Mesothelial cell of epicardium (in vitro differentiated cells): ENCODE measurements at regions not wholly inside any gene's neighbourhood (a gene's known extent, or its start where the extent isn't known, plus 50 kb on each side); places are given as distances from the start of the nearest gene placed in this dataset.

Experiments
- DNase-seq, 2 experiments: peaks; one replicate each; pipeline ENCODE4 v3.0.0; 2021; ENCODE audit warnings: low spot score in 2 of 2; ENCODE audit not compliant: unreplicated experiment in 2 of 2
- H3K27ac Mint-ChIP-seq: 2 replicates; pipeline ENCODE4 v1.8.0; 2021; ENCODE audit warnings: mixed read lengths
- H3K27me3 Mint-ChIP-seq: 2 replicates; pipeline ENCODE4 v1.8.0; 2021; ENCODE audit warnings: low read depth, mixed read lengths
- H3K36me3 Mint-ChIP-seq: 2 replicates; pipeline ENCODE4 v1.8.0; 2021; ENCODE audit warnings: mixed read lengths
- H3K4me1 Mint-ChIP-seq: 2 replicates; pipeline ENCODE4 v1.8.0; 2021; ENCODE audit warnings: mixed read lengths
- H3K4me3 Mint-ChIP-seq: 2 replicates; pipeline ENCODE4 v1.8.0; 2021; ENCODE audit warnings: mild to moderate bottlenecking, moderate library complexity, mixed read lengths
- H3K9me3 Mint-ChIP-seq: 2 replicates; pipeline ENCODE4 v1.8.0; 2021; ENCODE audit warnings: mixed read lengths
- CTCF ChIP-seq: fragments of 200-600 bp; sonication (generic); IDR thresholded peaks from one replicate; pipeline ENCODE4 v1.5.0; 2021; ENCODE audit warnings: antibody characterized with exemption; ENCODE audit not compliant: unreplicated experiment

GRCh38 chr13:63979951-63980350 lies 2564.3 kb upstream of the PCDH20 start:
- H3K4me1 Mint-ChIP-seq, result no peaks in the 10 kb centered on the region
- TF ChIP-seq CTCF, result no peak
- no peak overlapping the region for H3K27ac Mint-ChIP-seq
- H3K4me3 Mint-ChIP-seq, result no peak overlapping the region
- no peak for DNase-seq
- no peaks in the 10 kb centered on the region for H3K36me3 Mint-ChIP-seq
- peaks cover 15% of the 10 kb centered on the region for H3K9me3 Mint-ChIP-seq
- H3K27me3 Mint-ChIP-seq, result no peaks in the 10 kb centered on the region

- Mint-ChIP-seq H3K4me1 (no peaks in the 10 kb centered on the region), H3K4me3 (no peak overlapping the region), H3K27me3 (no peaks in the 10 kb centered on the region), H3K9me3 (peaks cover 6% of the 10 kb centered on the region), H3K27ac (no peak overlapping the region), H3K36me3 (no peaks in the 10 kb centered on the region)
- TF ChIP-seq CTCF, result no peak
- DNase-seq, result no peak
Measured at GRCh38 chr13:63972328-63972727, 2556.7 kb upstream of the PCDH20 start.

GRCh38 chr13:63954683-63955082 lies 2539.0 kb upstream of the PCDH20 start:
- Mint-ChIP-seq H3K27me3 (no peaks in the 10 kb centered on the region), H3K4me3 (no peak overlapping the region), H3K9me3 (peaks cover 37% of the 10 kb centered on the region), H3K27ac (no peak overlapping the region), H3K4me1 (no peaks in the 10 kb centered on the region), H3K36me3 (peaks cover 14% of the 10 kb centered on the region)
- no peak for DNase-seq
- TF ChIP-seq CTCF, result no peak

GRCh38 chr13:63948045-63948444 lies 2532.4 kb upstream of the PCDH20 start:
- H3K36me3 Mint-ChIP-seq, result peaks cover 4% of the 10 kb centered on the region
- TF ChIP-seq CTCF, result no peak
- no peak overlapping the region for H3K4me3 Mint-ChIP-seq
- no peak for DNase-seq
- peaks cover 20% of the 10 kb centered on the region for H3K4me1 Mint-ChIP-seq
- peaks cover 21% of the 10 kb centered on the region for H3K9me3 Mint-ChIP-seq
- H3K27ac Mint-ChIP-seq, result no peak overlapping the region
- H3K27me3 Mint-ChIP-seq, result no peaks in the 10 kb centered on the region

- H3K9me3 Mint-ChIP-seq, result no peaks in the 10 kb centered on the region
- H3K4me3 Mint-ChIP-seq, result no peak overlapping the region
- H3K4me1 Mint-ChIP-seq, result peaks cover 30% of the 10 kb centered on the region
- no peak for DNase-seq
- peak overlapping the region; percentile 78 for H3K27ac Mint-ChIP-seq
- H3K36me3 Mint-ChIP-seq, result no peaks in the 10 kb centered on the region
- H3K27me3 Mint-ChIP-seq, result no peaks in the 10 kb centered on the region
- TF ChIP-seq CTCF, result no peak
Measured at GRCh38 chr13:63944911-63945310, 2529.3 kb upstream of the PCDH20 start.

GRCh38 chr13:63942372-63942771 lies 2526.7 kb upstream of the PCDH20 start:
- no peak for DNase-seq
- TF ChIP-seq CTCF, result no peak
- H3K36me3 Mint-ChIP-seq, result peaks cover 2% of the 10 kb centered on the region
- H3K27ac Mint-ChIP-seq, result no peak overlapping the region
- no peaks in the 10 kb centered on the region for H3K27me3 Mint-ChIP-seq
- peaks cover 9% of the 10 kb centered on the region for H3K9me3 Mint-ChIP-seq
- peaks cover 27% of the 10 kb centered on the region for H3K4me1 Mint-ChIP-seq
- no peak overlapping the region for H3K4me3 Mint-ChIP-seq
